ENCODE measurements at regions not wholly inside any gene's neighbourhood (a gene's known extent, or its start where the extent isn't known, plus 50 kb on each side); places are given as distances from the start of the nearest gene placed in this dataset.

DNA sequence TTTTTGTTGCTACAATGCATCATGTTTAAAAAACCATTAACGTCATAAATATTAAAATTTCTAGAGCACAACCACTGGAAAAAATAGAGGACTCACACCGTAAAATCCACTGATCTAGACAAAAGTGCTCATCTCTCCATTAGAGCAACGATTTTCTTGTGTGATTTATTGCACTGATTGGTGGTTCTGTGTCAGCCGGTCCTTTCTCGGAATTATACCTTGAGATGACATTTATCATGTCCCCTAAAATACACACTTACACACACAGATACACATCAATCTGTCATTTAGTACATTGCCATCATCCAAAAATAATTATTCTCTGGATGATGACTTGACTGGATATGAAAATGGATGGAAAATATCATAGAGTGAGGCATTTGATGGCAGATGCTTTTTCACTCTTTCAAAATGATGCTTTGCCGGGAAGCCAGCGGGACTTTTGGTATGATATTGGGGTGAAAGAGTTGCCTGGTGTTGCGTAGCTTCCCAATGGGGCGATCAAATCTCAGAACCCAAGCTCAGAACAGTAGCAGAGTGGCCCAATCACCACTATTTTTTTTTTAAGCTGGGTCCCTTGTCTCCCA, 226.6 kb downstream of the GAS1 start:
- TF ChIP-seq, protein P1, sequence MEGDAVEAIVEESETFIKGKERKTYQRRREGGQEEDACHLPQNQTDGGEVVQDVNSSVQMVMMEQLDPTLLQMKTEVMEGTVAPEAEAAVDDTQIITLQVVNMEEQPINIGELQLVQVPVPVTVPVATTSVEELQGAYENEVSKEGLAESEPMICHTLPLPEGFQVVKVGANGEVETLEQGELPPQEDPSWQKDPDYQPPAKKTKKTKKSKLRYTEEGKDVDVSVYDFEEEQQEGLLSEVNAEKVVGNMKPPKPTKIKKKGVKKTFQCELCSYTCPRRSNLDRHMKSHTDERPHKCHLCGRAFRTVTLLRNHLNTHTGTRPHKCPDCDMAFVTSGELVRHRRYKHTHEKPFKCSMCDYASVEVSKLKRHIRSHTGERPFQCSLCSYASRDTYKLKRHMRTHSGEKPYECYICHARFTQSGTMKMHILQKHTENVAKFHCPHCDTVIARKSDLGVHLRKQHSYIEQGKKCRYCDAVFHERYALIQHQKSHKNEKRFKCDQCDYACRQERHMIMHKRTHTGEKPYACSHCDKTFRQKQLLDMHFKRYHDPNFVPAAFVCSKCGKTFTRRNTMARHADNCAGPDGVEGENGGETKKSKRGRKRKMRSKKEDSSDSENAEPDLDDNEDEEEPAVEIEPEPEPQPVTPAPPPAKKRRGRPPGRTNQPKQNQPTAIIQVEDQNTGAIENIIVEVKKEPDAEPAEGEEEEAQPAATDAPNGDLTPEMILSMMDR (IDR thresholded peaks at IDR 0.05; ENCODE audit: poor library complexity, severe bottlenecking) = no peak
- TF ChIP-seq, protein P2, sequence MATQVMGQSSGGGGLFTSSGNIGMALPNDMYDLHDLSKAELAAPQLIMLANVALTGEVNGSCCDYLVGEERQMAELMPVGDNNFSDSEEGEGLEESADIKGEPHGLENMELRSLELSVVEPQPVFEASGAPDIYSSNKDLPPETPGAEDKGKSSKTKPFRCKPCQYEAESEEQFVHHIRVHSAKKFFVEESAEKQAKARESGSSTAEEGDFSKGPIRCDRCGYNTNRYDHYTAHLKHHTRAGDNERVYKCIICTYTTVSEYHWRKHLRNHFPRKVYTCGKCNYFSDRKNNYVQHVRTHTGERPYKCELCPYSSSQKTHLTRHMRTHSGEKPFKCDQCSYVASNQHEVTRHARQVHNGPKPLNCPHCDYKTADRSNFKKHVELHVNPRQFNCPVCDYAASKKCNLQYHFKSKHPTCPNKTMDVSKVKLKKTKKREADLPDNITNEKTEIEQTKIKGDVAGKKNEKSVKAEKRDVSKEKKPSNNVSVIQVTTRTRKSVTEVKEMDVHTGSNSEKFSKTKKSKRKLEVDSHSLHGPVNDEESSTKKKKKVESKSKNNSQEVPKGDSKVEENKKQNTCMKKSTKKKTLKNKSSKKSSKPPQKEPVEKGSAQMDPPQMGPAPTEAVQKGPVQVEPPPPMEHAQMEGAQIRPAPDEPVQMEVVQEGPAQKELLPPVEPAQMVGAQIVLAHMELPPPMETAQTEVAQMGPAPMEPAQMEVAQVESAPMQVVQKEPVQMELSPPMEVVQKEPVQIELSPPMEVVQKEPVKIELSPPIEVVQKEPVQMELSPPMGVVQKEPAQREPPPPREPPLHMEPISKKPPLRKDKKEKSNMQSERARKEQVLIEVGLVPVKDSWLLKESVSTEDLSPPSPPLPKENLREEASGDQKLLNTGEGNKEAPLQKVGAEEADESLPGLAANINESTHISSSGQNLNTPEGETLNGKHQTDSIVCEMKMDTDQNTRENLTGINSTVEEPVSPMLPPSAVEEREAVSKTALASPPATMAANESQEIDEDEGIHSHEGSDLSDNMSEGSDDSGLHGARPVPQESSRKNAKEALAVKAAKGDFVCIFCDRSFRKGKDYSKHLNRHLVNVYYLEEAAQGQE (IDR thresholded peaks at IDR 0.05; ENCODE audit: borderline replicate concordance) = no peak
- TF ChIP-seq POLR2AphosphoS5 (IDR thresholded peaks at IDR 0.05) = peak; percentile 16
- TF ChIP-seq EZH2 (IDR thresholded peaks at IDR 0.05; ENCODE audit: borderline replicate concordance, insufficient read depth, low read length, poor library complexity, severe bottlenecking) = no peak
- TF ChIP-seq TAF1 (IDR thresholded peaks at IDR 0.05; ENCODE audit: low read depth) = no peak
- no peak for TF ChIP-seq SMC3 (conservative IDR thresholded peaks at IDR 0.05; ENCODE audit: poor library complexity)
- no peak for TF ChIP-seq MXI1 (conservative IDR thresholded peaks at IDR 0.05; ENCODE audit: poor library complexity, severe bottlenecking)
- TF ChIP-seq EP300 (conservative IDR thresholded peaks at IDR 0.05; ENCODE audit: poor library complexity, severe bottlenecking) = no peak
- TF ChIP-seq RAD21 (conservative IDR thresholded peaks at IDR 0.05) = no peak

Measured in neural cell (in vitro differentiated cells).